ENCODE measurements at regions not wholly inside any gene's neighbourhood (a gene's known extent, or its start where the extent isn't known, plus 50 kb on each side); places are given as distances from the start of the nearest gene placed in this dataset.

DNA sequence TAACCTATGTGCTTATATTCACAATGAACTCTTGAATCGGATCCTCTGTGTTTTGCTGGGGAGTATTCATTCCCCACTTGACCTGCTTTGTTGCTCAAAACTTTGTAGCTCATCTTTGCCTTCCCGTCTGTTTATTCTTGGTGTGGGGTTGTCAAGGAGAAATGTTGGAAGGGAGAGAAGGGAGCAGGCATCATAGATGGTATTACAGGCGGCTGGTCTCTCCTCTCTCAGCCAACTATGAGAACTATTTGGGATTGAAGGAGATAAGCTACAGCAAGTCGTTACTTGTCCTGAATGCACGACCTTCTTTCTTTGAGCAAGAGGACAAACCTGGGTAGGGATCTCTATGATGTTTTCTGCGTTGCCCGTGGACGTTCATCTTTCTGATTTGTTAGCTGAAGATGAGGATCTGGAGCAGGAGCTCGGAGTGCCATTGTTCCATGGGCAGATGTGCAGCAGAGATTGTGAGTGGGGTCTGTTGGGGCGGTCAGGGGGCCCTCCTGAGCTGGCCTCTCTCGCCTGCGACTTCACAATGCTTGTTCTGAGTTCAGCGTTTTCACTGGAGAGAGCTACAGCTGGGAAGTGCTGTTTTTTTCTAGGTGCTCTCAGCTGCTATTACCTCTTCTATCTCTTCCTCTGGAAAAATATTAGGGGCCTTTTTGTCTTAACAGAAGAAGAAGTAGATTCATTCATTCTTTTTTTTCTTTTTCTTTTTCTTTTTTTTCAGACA lies 126.9 kb upstream of the KLF6 start:
- no peak for TF ChIP-seq YY1 (IDR thresholded peaks at IDR 0.05; ENCODE audit: low read depth)
- no peak for TF ChIP-seq TCF12 (IDR thresholded peaks at IDR 0.05; ENCODE audit: low read depth)
- TF ChIP-seq, protein P1, sequence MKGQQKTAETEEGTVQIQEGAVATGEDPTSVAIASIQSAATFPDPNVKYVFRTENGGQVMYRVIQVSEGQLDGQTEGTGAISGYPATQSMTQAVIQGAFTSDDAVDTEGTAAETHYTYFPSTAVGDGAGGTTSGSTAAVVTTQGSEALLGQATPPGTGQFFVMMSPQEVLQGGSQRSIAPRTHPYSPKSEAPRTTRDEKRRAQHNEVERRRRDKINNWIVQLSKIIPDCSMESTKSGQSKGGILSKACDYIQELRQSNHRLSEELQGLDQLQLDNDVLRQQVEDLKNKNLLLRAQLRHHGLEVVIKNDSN (IDR thresholded peaks at IDR 0.05), result no peak
- no peak for TF ChIP-seq NFIC (IDR thresholded peaks at IDR 0.05)
- no peak for TF ChIP-seq TAF1 (IDR thresholded peaks at IDR 0.05; ENCODE audit: low read depth)

DNA sequence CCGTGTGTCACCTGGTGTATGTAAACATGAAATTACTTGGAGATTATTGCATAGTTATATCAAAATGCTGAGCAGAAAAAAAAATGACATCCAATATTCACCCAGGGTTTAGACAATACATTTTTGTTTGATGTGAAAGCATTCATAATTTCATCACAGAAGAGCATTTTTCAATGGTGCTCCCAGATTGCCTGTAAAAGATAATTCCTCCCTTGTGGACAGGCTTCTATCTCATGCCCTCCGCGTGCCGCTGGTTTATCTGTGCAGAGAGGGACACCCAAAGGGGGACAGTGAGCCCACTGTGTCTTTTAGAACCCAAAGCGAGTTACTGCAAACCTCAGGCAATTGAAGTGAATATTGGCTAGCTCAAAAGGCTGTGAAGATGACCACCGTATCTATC lies 126.2 kb upstream of the KLF6 start:
- TF ChIP-seq EP300 (IDR thresholded peaks at IDR 0.05; ENCODE audit: borderline replicate concordance) (no peak), TAF1 (IDR thresholded peaks at IDR 0.05; ENCODE audit: low read depth) (no peak), EGR1 (IDR thresholded peaks at IDR 0.05) (no peak), ZBTB7A (IDR thresholded peaks at IDR 0.05; ENCODE audit: low read depth) (no peak), FOXM1 (IDR thresholded peaks at IDR 0.05; ENCODE audit: borderline replicate concordance, low read depth) (no peak), TCF12 (IDR thresholded peaks at IDR 0.05; ENCODE audit: low read depth) (no peak), RAD21 (IDR thresholded peaks at IDR 0.05; ENCODE audit: low read depth) (no peak), NFIC (IDR thresholded peaks at IDR 0.05) (no peak)
- TF ChIP-seq, protein P2, sequence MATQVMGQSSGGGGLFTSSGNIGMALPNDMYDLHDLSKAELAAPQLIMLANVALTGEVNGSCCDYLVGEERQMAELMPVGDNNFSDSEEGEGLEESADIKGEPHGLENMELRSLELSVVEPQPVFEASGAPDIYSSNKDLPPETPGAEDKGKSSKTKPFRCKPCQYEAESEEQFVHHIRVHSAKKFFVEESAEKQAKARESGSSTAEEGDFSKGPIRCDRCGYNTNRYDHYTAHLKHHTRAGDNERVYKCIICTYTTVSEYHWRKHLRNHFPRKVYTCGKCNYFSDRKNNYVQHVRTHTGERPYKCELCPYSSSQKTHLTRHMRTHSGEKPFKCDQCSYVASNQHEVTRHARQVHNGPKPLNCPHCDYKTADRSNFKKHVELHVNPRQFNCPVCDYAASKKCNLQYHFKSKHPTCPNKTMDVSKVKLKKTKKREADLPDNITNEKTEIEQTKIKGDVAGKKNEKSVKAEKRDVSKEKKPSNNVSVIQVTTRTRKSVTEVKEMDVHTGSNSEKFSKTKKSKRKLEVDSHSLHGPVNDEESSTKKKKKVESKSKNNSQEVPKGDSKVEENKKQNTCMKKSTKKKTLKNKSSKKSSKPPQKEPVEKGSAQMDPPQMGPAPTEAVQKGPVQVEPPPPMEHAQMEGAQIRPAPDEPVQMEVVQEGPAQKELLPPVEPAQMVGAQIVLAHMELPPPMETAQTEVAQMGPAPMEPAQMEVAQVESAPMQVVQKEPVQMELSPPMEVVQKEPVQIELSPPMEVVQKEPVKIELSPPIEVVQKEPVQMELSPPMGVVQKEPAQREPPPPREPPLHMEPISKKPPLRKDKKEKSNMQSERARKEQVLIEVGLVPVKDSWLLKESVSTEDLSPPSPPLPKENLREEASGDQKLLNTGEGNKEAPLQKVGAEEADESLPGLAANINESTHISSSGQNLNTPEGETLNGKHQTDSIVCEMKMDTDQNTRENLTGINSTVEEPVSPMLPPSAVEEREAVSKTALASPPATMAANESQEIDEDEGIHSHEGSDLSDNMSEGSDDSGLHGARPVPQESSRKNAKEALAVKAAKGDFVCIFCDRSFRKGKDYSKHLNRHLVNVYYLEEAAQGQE (IDR thresholded peaks at IDR 0.05; ENCODE audit: low read depth), result no peak

DNA sequence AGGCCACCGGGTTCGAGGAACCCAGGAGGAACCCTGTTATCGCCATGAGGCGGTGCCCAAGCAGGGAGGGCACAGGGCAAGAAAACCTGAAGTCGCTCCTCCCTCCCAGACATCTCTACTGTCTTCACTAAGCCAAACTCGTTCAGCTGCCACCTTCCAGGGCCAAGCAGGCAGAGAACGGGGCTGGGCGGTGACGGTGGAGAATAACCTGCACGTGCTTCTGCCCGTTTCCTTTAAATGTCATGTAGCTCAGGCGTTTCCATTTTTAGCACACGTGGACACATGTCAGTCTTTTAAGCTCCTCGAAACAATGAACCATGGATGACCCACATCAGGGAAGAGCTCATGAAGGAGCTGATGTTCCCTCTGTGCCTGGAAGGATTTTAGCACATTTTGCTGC lies 124.3 kb upstream of the KLF6 start:
- TF ChIP-seq TAF1 (IDR thresholded peaks at IDR 0.05; ENCODE audit: low read depth) (no peak), RAD21 (IDR thresholded peaks at IDR 0.05; ENCODE audit: low read depth) (no peak), NFIC (IDR thresholded peaks at IDR 0.05) (no peak), YY1 (IDR thresholded peaks at IDR 0.05; ENCODE audit: low read depth) (no peak), EP300 (IDR thresholded peaks at IDR 0.05; ENCODE audit: borderline replicate concordance) (no peak), CREB1 (IDR thresholded peaks at IDR 0.05; ENCODE audit: low read depth) (no peak), ZBTB7A (IDR thresholded peaks at IDR 0.05; ENCODE audit: low read depth) (no peak), CEBPB (IDR thresholded peaks at IDR 0.05) (no peak), EGR1 (IDR thresholded peaks at IDR 0.05) (no peak), FOXM1 (IDR thresholded peaks at IDR 0.05; ENCODE audit: borderline replicate concordance, low read depth) (no peak), TEAD4 (IDR thresholded peaks at IDR 0.05) (no peak), TCF12 (IDR thresholded peaks at IDR 0.05; ENCODE audit: low read depth) (no peak)
- TF ChIP-seq, protein P2 (IDR thresholded peaks at IDR 0.05; ENCODE audit: low read depth), result no peak
- TF ChIP-seq, protein P3, sequence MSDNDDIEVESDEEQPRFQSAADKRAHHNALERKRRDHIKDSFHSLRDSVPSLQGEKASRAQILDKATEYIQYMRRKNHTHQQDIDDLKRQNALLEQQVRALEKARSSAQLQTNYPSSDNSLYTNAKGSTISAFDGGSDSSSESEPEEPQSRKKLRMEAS (IDR thresholded peaks at IDR 0.05), result no peak
- TF ChIP-seq, protein P1 (IDR thresholded peaks at IDR 0.05), result no peak

DNA sequence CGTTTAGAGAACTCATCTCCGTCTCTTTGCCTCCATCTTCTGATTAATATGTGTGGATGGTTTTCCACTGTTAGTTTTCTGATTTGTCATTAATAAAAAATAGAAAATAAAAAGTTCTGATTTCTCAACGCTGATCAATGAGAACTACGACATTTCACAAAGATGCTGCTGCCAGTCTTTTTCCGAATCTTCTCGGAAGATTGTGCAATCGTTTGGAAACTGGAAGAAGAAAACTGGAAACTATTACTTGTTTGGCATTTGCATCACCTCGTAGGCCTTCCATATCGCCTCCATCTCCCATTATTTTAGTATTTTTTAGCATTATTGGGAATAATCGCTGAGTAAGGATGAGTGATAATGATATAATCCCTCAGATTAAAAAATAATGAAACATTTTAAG lies 123.2 kb upstream of the KLF6 start:
- TF ChIP-seq YY1 (IDR thresholded peaks at IDR 0.05; ENCODE audit: low read depth), result no peak
- no peak for TF ChIP-seq EP300 (IDR thresholded peaks at IDR 0.05; ENCODE audit: borderline replicate concordance)
- TF ChIP-seq, protein P2 (IDR thresholded peaks at IDR 0.05; ENCODE audit: low read depth), result no peak
- TF ChIP-seq, protein P1 (IDR thresholded peaks at IDR 0.05), result no peak
- TF ChIP-seq NFIC (IDR thresholded peaks at IDR 0.05), result no peak
- no peak for TF ChIP-seq FOXM1 (IDR thresholded peaks at IDR 0.05; ENCODE audit: borderline replicate concordance, low read depth)
- TF ChIP-seq TCF12 (IDR thresholded peaks at IDR 0.05; ENCODE audit: low read depth), result no peak
- TF ChIP-seq EGR1 (IDR thresholded peaks at IDR 0.05), result no peak
- no peak for TF ChIP-seq ZBTB7A (IDR thresholded peaks at IDR 0.05; ENCODE audit: low read depth)

All from Ishikawa (cell line).